Neural progenitor cell (in vitro differentiated cells): ENCODE measurements at regions not wholly inside any gene's neighbourhood (a gene's known extent, or its start where the extent isn't known, plus 50 kb on each side); places are given as distances from the start of the nearest gene placed in this dataset.

Experiments
- DNase-seq: peaks from one replicate; pipeline ENCODE4 v3.0.0-alpha.2; 2016; ENCODE audit warnings: low spot score
- H2AFZ ChIP-seq: fragments of 200-600 bp; sonication (generic); replicated peaks from 2 replicates; pipeline ENCODE4 v1.6.1; 2016; ENCODE audit warnings: antibody characterized with exemption
- H3F3A ChIP-seq: fragments of 200-600 bp; sonication (generic); 2 replicates; pipeline ENCODE4 v1.6.1; 2016; ENCODE audit warnings: antibody characterized with exemption, low read depth
- H3K27ac ChIP-seq: fragments of 200-600 bp; sonication (generic); 2 replicates; pipeline ENCODE4 v1.5.1; 2016; ENCODE audit warnings: mild to moderate bottlenecking
- H3K27me3 ChIP-seq: fragments of 200-600 bp; sonication (generic); 2 replicates; pipeline ENCODE4 v1.6.1; 2016; ENCODE audit warnings: mild to moderate bottlenecking, moderate library complexity
- H3K36me3 ChIP-seq: fragments of 200-600 bp; sonication (generic); 2 replicates; pipeline ENCODE4 v1.5.1; 2016
- H3K4me1 ChIP-seq: fragments of 200-600 bp; sonication (generic); 2 replicates; pipeline ENCODE4 v1.6.1; 2016; ENCODE audit warnings: mixed run types
- H3K4me2 ChIP-seq: fragments of 200-600 bp; sonication (generic); 2 replicates; pipeline ENCODE4 v1.6.1; 2016
- H3K4me3 ChIP-seq: fragments of 200-600 bp; sonication (generic); 2 replicates; pipeline ENCODE4 v1.5.1; 2016
- H3K79me2 ChIP-seq: fragments of 200-600 bp; sonication (generic); 2 replicates; pipeline ENCODE4 v1.6.1; 2016; ENCODE audit warnings: low read depth
- H3K9ac ChIP-seq: fragments of 200-600 bp; sonication (generic); 2 replicates; pipeline ENCODE4 v1.6.1; 2016
- H3K9me3 ChIP-seq: fragments of 200-600 bp; sonication (generic); 2 replicates; pipeline ENCODE4 v1.5.1; 2016; ENCODE audit warnings: low read depth
- H4K20me1 ChIP-seq: fragments of 200-600 bp; sonication (generic); 2 replicates; pipeline ENCODE4 v1.6.1; 2016; ENCODE audit warnings: low read depth
- H3K27ac Mint-ChIP-seq: 3 replicates; pipeline ENCODE4 v1.8.0; 2021; ENCODE audit warnings: mixed read lengths
- H3K27me3 Mint-ChIP-seq: 2 replicates; pipeline ENCODE4 v1.8.0; 2022; ENCODE audit warnings: low read depth, mild to moderate bottlenecking, inconsistent platforms, moderate library complexity, mixed read lengths; ENCODE audit not compliant: insufficient read depth
- H3K36me3 Mint-ChIP-seq: 3 replicates; pipeline ENCODE4 v1.8.0; 2021; ENCODE audit warnings: mixed read lengths
- H3K4me1 Mint-ChIP-seq: 3 replicates; pipeline ENCODE4 v1.8.0; 2021; ENCODE audit warnings: mixed read lengths
- H3K4me3 Mint-ChIP-seq: 3 replicates; pipeline ENCODE4 v1.8.0; 2021; ENCODE audit warnings: mild to moderate bottlenecking, moderate library complexity, mixed read lengths
- H3K9me3 Mint-ChIP-seq: 3 replicates; pipeline ENCODE4 v1.8.0; 2020; ENCODE audit warnings: mixed read lengths
- CTCF ChIP-seq: fragments of 200-600 bp; sonication (generic); IDR thresholded peaks from 2 replicates; pipeline ENCODE4 v1.5.1; 2017; ENCODE audit warnings: antibody characterized with exemption, mild to moderate bottlenecking
- EZH2 ChIP-seq: fragments of 200-600 bp; sonication (generic); IDR thresholded peaks from 2 replicates; pipeline ENCODE4 v1.6.1; 2017; ENCODE audit warnings: antibody characterized with exemption, mild to moderate bottlenecking, moderate library complexity
- EZH2phosphoT487 ChIP-seq: fragments of 200-600 bp; sonication (generic); IDR thresholded peaks from 2 replicates; pipeline ENCODE4 v1.6.1; 2017; ENCODE audit warnings: antibody characterized with exemption

- Mint-ChIP-seq H3K4me3 (no peak overlapping the region), H3K4me1 (no peaks in the 10 kb centered on the region), H3K27me3 (no peaks in the 10 kb centered on the region), H3K9me3 (no peaks in the 10 kb centered on the region), H3K36me3 (no peaks in the 10 kb centered on the region), H3K27ac (no peak overlapping the region)
- H3K36me3 ChIP-seq, result no peaks in the 10 kb centered on the region
- H3K4me3 ChIP-seq, result no peak overlapping the region
- H3K9me3 ChIP-seq, result no peaks in the 10 kb centered on the region
- H4K20me1 ChIP-seq, result no peaks in the 10 kb centered on the region
- H3K27ac ChIP-seq, result no peak overlapping the region
- H2AFZ ChIP-seq, result no peak overlapping the region
- no peaks in the 10 kb centered on the region for H3K4me1 ChIP-seq
- H3K79me2 ChIP-seq, result no peaks in the 10 kb centered on the region
- H3K9ac ChIP-seq, result no peak overlapping the region
- no peak overlapping the region for H3K4me2 ChIP-seq
- no peak for DNase-seq
- TF ChIP-seq EZH2phosphoT487 (no peak), EZH2 (no peak), CTCF (no peak)
- no peaks in the 10 kb centered on the region for H3K27me3 ChIP-seq
- no peaks in the 10 kb centered on the region for H3F3A ChIP-seq
Measured at GRCh38 chr18:1413323-1413675, 508.6 kb downstream of the ADCYAP1 start.

- TF ChIP-seq EZH2phosphoT487 (no peak), CTCF (no peak), EZH2 (no peak)
- Mint-ChIP-seq H3K9me3 (no peaks in the 10 kb centered on the region), H3K27ac (no peak overlapping the region), H3K4me1 (no peaks in the 10 kb centered on the region), H3K4me3 (no peak overlapping the region), H3K27me3 (no peaks in the 10 kb centered on the region), H3K36me3 (no peaks in the 10 kb centered on the region)
- Histone ChIP-seq H3K36me3 (no peaks in the 10 kb centered on the region), H3K4me3 (no peak overlapping the region), H3K27me3 (no peaks in the 10 kb centered on the region), H3F3A (no peaks in the 10 kb centered on the region), H3K9me3 (no peaks in the 10 kb centered on the region), H3K9ac (no peak overlapping the region), H3K27ac (no peak overlapping the region), H3K4me2 (no peak overlapping the region), H4K20me1 (no peaks in the 10 kb centered on the region), H2AFZ (no peak overlapping the region), H3K4me1 (no peaks in the 10 kb centered on the region), H3K79me2 (no peaks in the 10 kb centered on the region)
- DNase-seq, result no peak
Measured at GRCh38 chr18:1416074-1416473, 511.4 kb downstream of the ADCYAP1 start.

GRCh38 chr18:1421502-1421901 is 516.8 kb downstream of the ADCYAP1 start:
- no peak for TF ChIP-seq EZH2
- TF ChIP-seq CTCF, result no peak
- no peak overlapping the region for H2AFZ ChIP-seq
- H3K4me1 Mint-ChIP-seq, result no peaks in the 10 kb centered on the region

GRCh38 chr18:1422634-1423033 is 518.0 kb downstream of the ADCYAP1 start:
- no peaks in the 10 kb centered on the region for H3K9me3 Mint-ChIP-seq
- Histone ChIP-seq H3K4me3 (no peak overlapping the region), H3K9me3 (no peaks in the 10 kb centered on the region), H3K4me1 (peaks cover 9% of the 10 kb centered on the region), H3F3A (no peaks in the 10 kb centered on the region), H3K27me3 (no peaks in the 10 kb centered on the region), H3K27ac (no peak overlapping the region), H3K9ac (no peak overlapping the region), H3K79me2 (no peaks in the 10 kb centered on the region), H4K20me1 (no peaks in the 10 kb centered on the region), H3K4me2 (no peak overlapping the region), H3K36me3 (no peaks in the 10 kb centered on the region), H2AFZ (no peak overlapping the region)
- H3K27me3 Mint-ChIP-seq, result no peaks in the 10 kb centered on the region
- no peaks in the 10 kb centered on the region for H3K36me3 Mint-ChIP-seq
- H3K4me3 Mint-ChIP-seq, result no peak overlapping the region
- TF ChIP-seq CTCF (no peak), EZH2phosphoT487 (no peak)
- H3K4me1 Mint-ChIP-seq, result no peaks in the 10 kb centered on the region
- no peak overlapping the region for H3K27ac Mint-ChIP-seq
- DNase-seq, result no peak

More at GRCh38 chr18:1421502-1421901, 516.8 kb downstream of the ADCYAP1 start:
- H3K27ac Mint-ChIP-seq, result no peak overlapping the region
- Histone ChIP-seq H3K27me3 (no peaks in the 10 kb centered on the region), H3K9ac (no peak overlapping the region), H3K4me2 (no peak overlapping the region), H3K9me3 (no peaks in the 10 kb centered on the region), H3K4me1 (peaks cover 9% of the 10 kb centered on the region), H4K20me1 (no peaks in the 10 kb centered on the region), H3F3A (no peaks in the 10 kb centered on the region), H3K79me2 (no peaks in the 10 kb centered on the region), H3K36me3 (no peaks in the 10 kb centered on the region), H3K27ac (no peak overlapping the region), H3K4me3 (no peak overlapping the region)
- no peaks in the 10 kb centered on the region for H3K36me3 Mint-ChIP-seq
- H3K27me3 Mint-ChIP-seq, result no peaks in the 10 kb centered on the region
- DNase-seq, result no peak
- no peak overlapping the region for H3K4me3 Mint-ChIP-seq
- H3K9me3 Mint-ChIP-seq, result no peaks in the 10 kb centered on the region
